ENCODE measurements at regions not wholly inside any gene's neighbourhood (a gene's known extent, or its start where the extent isn't known, plus 50 kb on each side); places are given as distances from the start of the nearest gene placed in this dataset.

DNA sequence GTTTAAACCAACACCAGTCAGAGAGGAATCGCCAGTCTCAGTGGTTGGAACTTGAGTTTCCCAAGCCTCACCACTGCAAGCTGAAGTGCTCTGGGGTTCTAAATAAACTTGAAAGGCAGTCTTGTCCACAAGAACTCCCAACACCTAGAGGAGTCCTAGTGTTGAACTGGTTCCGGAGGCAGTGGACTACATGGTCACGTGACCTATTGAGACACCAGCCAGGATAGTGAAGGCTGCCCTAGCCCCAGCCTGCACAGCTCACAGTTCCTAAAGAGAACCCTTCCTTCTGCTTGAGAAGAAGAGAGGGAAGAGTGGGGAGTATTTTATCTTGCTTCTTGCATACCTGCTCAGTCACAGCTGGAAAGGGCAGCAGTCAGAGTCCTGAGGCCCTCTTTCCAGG lies 1012.7 kb upstream of the ADGRL3 start:
- no peak overlapping the region for H3K27ac ChIP-seq
- H3K27me3 ChIP-seq = no peaks in the 10 kb centered on the region
- no peaks in the 10 kb centered on the region for H3K9me3 ChIP-seq (ENCODE audit: low read depth)
- no peak overlapping the region for H3K4me3 ChIP-seq
- TF ChIP-seq, protein P1, sequence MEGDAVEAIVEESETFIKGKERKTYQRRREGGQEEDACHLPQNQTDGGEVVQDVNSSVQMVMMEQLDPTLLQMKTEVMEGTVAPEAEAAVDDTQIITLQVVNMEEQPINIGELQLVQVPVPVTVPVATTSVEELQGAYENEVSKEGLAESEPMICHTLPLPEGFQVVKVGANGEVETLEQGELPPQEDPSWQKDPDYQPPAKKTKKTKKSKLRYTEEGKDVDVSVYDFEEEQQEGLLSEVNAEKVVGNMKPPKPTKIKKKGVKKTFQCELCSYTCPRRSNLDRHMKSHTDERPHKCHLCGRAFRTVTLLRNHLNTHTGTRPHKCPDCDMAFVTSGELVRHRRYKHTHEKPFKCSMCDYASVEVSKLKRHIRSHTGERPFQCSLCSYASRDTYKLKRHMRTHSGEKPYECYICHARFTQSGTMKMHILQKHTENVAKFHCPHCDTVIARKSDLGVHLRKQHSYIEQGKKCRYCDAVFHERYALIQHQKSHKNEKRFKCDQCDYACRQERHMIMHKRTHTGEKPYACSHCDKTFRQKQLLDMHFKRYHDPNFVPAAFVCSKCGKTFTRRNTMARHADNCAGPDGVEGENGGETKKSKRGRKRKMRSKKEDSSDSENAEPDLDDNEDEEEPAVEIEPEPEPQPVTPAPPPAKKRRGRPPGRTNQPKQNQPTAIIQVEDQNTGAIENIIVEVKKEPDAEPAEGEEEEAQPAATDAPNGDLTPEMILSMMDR (IDR thresholded peaks at IDR 0.05; ENCODE audit: low read depth, low read length) = no peak
- H3K36me3 ChIP-seq = no peaks in the 10 kb centered on the region
- H3K4me1 ChIP-seq (ENCODE audit: low read depth) = no peaks in the 10 kb centered on the region
- no peak for DNase-seq (ENCODE audit: low read depth in 1 of 2, low spot score in 1 of 2)

DNA sequence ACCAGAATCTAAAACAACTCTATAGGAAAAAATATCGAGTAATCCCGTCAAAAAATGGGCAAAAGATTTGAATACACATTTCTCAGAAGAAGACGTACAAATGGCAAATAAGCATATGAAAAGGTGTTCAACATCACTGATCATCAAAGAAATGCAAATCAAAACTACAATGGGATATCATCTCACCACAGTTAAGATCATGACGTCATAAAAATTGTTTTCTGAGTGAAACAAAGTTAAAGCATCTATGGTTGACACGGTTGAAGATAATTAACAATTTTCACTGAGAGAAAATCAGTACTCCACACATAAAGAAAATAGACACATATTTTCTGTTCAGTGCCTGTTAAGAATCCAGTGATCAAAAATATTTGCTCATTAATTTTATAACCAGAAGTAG lies 1010.8 kb upstream of the ADGRL3 start:
- no peak for DNase-seq (ENCODE audit: low read depth in 1 of 2, low spot score in 1 of 2)
- no peaks in the 10 kb centered on the region for H3K9me3 ChIP-seq (ENCODE audit: low read depth)
- H3K27ac ChIP-seq = no peak overlapping the region
- TF ChIP-seq, protein P1 (IDR thresholded peaks at IDR 0.05; ENCODE audit: low read depth, low read length) = no peak
- no peaks in the 10 kb centered on the region for H3K36me3 ChIP-seq
- H3K4me3 ChIP-seq = no peak overlapping the region
- H3K4me1 ChIP-seq (ENCODE audit: low read depth) = no peaks in the 10 kb centered on the region
- H3K27me3 ChIP-seq = no peaks in the 10 kb centered on the region

DNA sequence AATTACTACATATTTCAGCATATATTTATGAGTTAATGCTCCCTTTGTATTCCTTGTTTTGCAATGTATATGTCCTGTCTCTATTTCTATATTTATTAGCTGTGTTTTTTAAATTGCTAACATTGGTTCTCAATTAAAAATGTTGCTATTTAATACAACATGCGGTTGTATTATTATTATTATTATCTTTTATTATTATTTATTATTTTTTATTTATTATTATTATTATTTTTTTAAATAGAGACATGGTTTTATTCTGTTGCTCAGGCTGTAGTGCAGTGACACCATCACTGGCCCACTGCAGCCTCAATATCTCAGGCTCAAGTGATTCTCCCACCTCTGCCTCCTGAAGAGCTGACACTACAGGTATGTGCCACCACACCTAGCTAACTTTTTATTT lies 1005.9 kb upstream of the ADGRL3 start:
- TF ChIP-seq, protein P1 (IDR thresholded peaks at IDR 0.05; ENCODE audit: low read depth, low read length) = no peak
- H3K27me3 ChIP-seq = no peaks in the 10 kb centered on the region
- H3K4me1 ChIP-seq (ENCODE audit: low read depth) = no peaks in the 10 kb centered on the region

DNA sequence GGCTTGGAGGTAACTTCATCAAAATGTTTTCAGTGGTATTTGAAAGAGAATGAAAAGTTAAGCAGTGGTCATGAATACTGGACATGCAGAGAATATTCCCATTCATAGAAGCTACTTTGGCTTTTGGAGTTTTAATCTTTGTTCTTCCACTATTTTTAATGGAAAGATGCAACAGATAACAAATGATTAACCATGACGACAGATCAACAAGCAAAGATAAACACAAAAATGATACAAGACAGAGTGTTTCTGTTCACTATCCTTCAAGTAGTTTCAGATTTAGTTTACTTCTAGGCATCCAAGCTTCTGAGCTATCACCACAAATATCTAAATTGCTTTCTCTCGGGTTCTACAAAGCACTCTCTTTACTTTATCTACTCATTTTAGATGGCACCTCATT lies 1004.9 kb upstream of the ADGRL3 start:
- no peak overlapping the region for H3K27ac ChIP-seq
- H3K9me3 ChIP-seq (ENCODE audit: low read depth) = no peaks in the 10 kb centered on the region
- DNase-seq (ENCODE audit: low read depth in 1 of 2, low spot score in 1 of 2) = no peak
- no peak overlapping the region for H3K4me3 ChIP-seq
- no peaks in the 10 kb centered on the region for H3K36me3 ChIP-seq
- no peaks in the 10 kb centered on the region for H3K27me3 ChIP-seq
- TF ChIP-seq, protein P1 (IDR thresholded peaks at IDR 0.05; ENCODE audit: low read depth, low read length) = no peak
- no peaks in the 10 kb centered on the region for H3K4me1 ChIP-seq (ENCODE audit: low read depth)

More for the DNA sequence above, 1005.9 kb upstream of the ADGRL3 start:
- Histone ChIP-seq H3K27ac (no peak overlapping the region), H3K9me3 (ENCODE audit: low read depth) (no peaks in the 10 kb centered on the region), H3K36me3 (no peaks in the 10 kb centered on the region), H3K4me3 (no peak overlapping the region)
- no peak for DNase-seq (ENCODE audit: low read depth in 1 of 2, low spot score in 1 of 2)

DNA sequence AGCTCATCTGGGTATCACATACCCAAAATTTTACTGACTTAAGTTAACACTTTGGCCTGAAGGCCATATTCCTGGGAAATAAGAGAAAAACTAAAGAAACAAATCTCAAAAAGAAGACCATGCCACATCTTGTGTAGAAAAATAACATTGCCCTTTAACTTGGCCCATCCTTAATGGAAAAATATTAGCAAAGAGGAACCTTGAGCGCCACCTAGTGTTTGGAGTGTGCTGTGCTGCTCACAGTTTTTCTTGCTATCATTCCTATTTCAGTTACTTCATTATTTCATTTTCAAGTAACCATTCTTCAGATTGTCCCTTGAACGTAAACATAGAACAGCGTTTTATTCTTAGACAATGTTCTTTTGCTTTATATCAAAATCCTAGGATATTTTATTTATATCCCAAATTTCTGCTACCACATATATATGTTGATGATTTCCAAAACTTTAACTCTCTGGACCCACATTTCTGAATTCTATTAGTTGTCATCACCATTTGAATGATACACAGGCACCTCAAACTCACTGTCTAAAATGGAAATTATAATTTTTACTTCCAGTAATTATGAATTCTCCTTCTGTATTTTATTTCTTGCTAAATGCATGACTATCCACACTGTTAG lies 999.0 kb upstream of the ADGRL3 start:
- Histone ChIP-seq H3K27me3 (no peaks in the 10 kb centered on the region), H3K4me1 (ENCODE audit: low read depth) (no peaks in the 10 kb centered on the region), H3K27ac (no peak overlapping the region), H3K4me3 (no peak overlapping the region), H3K9me3 (ENCODE audit: low read depth) (no peaks in the 10 kb centered on the region), H3K36me3 (no peaks in the 10 kb centered on the region)
- DNase-seq (ENCODE audit: low read depth in 1 of 2, low spot score in 1 of 2) = peak; percentile 66 to 80
- TF ChIP-seq, protein P1 (IDR thresholded peaks at IDR 0.05; ENCODE audit: low read depth, low read length) = peak; percentile 88
